CD14-positive monocyte (primary cell): ENCODE measurements at regions not wholly inside any gene's neighbourhood (a gene's known extent, or its start where the extent isn't known, plus 50 kb on each side); places are given as distances from the start of the nearest gene placed in this dataset.

Experiments
- DNase-seq, 3 donors: peaks; one replicate each; pipeline ENCODE4 v3.0.0-alpha.2; 2011 to 2022
- H2AFZ ChIP-seq: 2 replicates; pipeline ENCODE4 v1.6.0; 2012; ENCODE audit warnings: mild to moderate bottlenecking, low read depth, low read length, inconsistent platforms; ENCODE audit not compliant: insufficient read depth, poor library complexity, severe bottlenecking
- H3K27ac ChIP-seq, 2 donors: 1 replicate in 1 of 2; 2 replicates in 1 of 2; pipeline ENCODE4 v1.5.1; 2012 to 2013; ENCODE audit warnings: low read length in 2 of 2, control low read depth in 1 of 2, inconsistent platforms in 1 of 2, low read depth in 1 of 2, mild to moderate bottlenecking in 1 of 2
- H3K27me3 ChIP-seq, 2 donors: one replicate each; pipeline versions ENCODE4 v1.6.0 to v1.6.1; 2011 to 2013; ENCODE audit warnings: low read length in 2 of 2; ENCODE audit not compliant: control insufficient read depth in 2 of 2, insufficient read depth in 2 of 2
- H3K36me3 ChIP-seq, 2 donors: replicated peaks in 1 of 2; 1 replicate in 1 of 2; 2 replicates in 1 of 2; pipeline versions ENCODE4 v1.5.1 to v1.6.1; 2012 to 2013; ENCODE audit warnings: low read length in 2 of 2, control low read depth in 1 of 2, inconsistent platforms in 1 of 2, mild to moderate bottlenecking in 1 of 2; ENCODE audit not compliant: insufficient read depth in 2 of 2, control insufficient read depth in 1 of 2
- H3K4me1 ChIP-seq, 2 donors: 1 replicate in 1 of 2; 2 replicates in 1 of 2; pipeline versions ENCODE4 v1.5.1 to v1.6.1; 2012 to 2013; ENCODE audit warnings: low read length in 2 of 2, control low read depth in 1 of 2, inconsistent platforms in 1 of 2, mild to moderate bottlenecking in 1 of 2, moderate library complexity in 1 of 2; ENCODE audit not compliant: insufficient read depth in 2 of 2, control insufficient read depth in 1 of 2
- H3K4me2 ChIP-seq: replicated peaks from 2 replicates; pipeline ENCODE3; 2012; ENCODE audit warnings: low read length, moderate library complexity, mild to moderate bottlenecking; ENCODE audit not compliant: poor library complexity, severe bottlenecking; ENCODE audit errors: extremely low read depth
- H3K4me3 ChIP-seq, 3 experiments: fragments of 200-600 bp in 1 of 3; sonication (generic) in 1 of 3; replicated peaks in 1 of 3; 1 replicate in 2 of 3; 2 replicates in 1 of 3; pipeline ENCODE4 v1.5.1; 2011 to 2013; ENCODE audit warnings: low read length in 3 of 3, mild to moderate bottlenecking in 3 of 3, control low read depth in 2 of 3, low read depth in 2 of 3, inconsistent platforms in 1 of 3, moderate library complexity in 1 of 3
- H3K79me2 ChIP-seq: 2 replicates; pipeline ENCODE4 v1.6.0; 2012; ENCODE audit warnings: mild to moderate bottlenecking, control low read depth, inconsistent platforms, low read length, moderate library complexity; ENCODE audit not compliant: insufficient read depth
- H3K9ac ChIP-seq: 2 replicates; pipeline ENCODE4 v1.6.0; 2017; ENCODE audit warnings: low read length, mild to moderate bottlenecking; ENCODE audit not compliant: insufficient read depth, poor library complexity, severe bottlenecking
- H3K9me3 ChIP-seq, 2 donors: replicated peaks in 1 of 2; 1 replicate in 1 of 2; 2 replicates in 1 of 2; pipeline versions ENCODE4 v1.5.1 to v1.6.1; 2012 to 2013; ENCODE audit warnings: low read length in 2 of 2, control low read depth in 1 of 2; ENCODE audit not compliant: control insufficient read depth in 1 of 2, insufficient read depth in 1 of 2
- H4K20me1 ChIP-seq: 2 replicates; pipeline ENCODE4 v1.6.0; 2012; ENCODE audit warnings: mild to moderate bottlenecking, low read length, control low read depth, moderate library complexity; ENCODE audit not compliant: insufficient read depth
- H3K27ac Mint-ChIP-seq, 7 donors: one replicate each; pipeline ENCODE4 v1.8.0; 2020; ENCODE audit warnings: mild to moderate bottlenecking in 7 of 7, mixed read lengths in 7 of 7, moderate library complexity in 6 of 7, inconsistent platforms in 2 of 7
- H3K27me3 Mint-ChIP-seq, 3 donors: one replicate each; pipeline ENCODE4 v1.8.0; 2021 to 2022; ENCODE audit warnings: low read depth in 3 of 3, mild to moderate bottlenecking in 3 of 3, mixed read lengths in 3 of 3, moderate library complexity in 3 of 3, inconsistent platforms in 1 of 3
- H3K36me3 Mint-ChIP-seq, 2 donors: one replicate each; pipeline ENCODE4 v1.8.0; 2020; ENCODE audit warnings: mixed read lengths in 2 of 2, inconsistent platforms in 1 of 2, mild to moderate bottlenecking in 1 of 2
- H3K4me1 Mint-ChIP-seq: one replicate; pipeline ENCODE4 v1.8.0; 2020; ENCODE audit warnings: mild to moderate bottlenecking, mixed read lengths
- H3K4me3 Mint-ChIP-seq, 2 donors: one replicate each; pipeline ENCODE4 v1.8.0; 2020; ENCODE audit warnings: mild to moderate bottlenecking in 2 of 2, mixed read lengths in 2 of 2, moderate library complexity in 1 of 2
- H3K9me3 Mint-ChIP-seq, 7 donors: one replicate each; pipeline ENCODE4 v1.8.0; 2020 to 2022; ENCODE audit warnings: mixed read lengths in 7 of 7, mild to moderate bottlenecking in 6 of 7, moderate library complexity in 6 of 7, inconsistent platforms in 2 of 7
- WGBS: methylation state at CpG from one replicate; pipeline ENCODE4 v1.1.5; 2013; ENCODE audit warnings: missing lambda C conversion rate; ENCODE audit not compliant: insufficient coverage; 5-methylcytosine and 5-hydroxymethylcytosine counted together
- intact Hi-C, 2 donors: fragments of 100-400 bp; cut with micrococcal nuclease; formaldehyde crosslinking; loops; one replicate each; pipeline versions ENCODE4 v1.15.0 to v1.15.1; 2023
- TF ChIP-seq, protein P1 (sequence below): fragments of 200-600 bp; IDR thresholded peaks from one replicate; pipeline ENCODE4 v1.8.0; 2022; ENCODE audit warnings: antibody characterized with exemption, mild to moderate bottlenecking

DNA sequence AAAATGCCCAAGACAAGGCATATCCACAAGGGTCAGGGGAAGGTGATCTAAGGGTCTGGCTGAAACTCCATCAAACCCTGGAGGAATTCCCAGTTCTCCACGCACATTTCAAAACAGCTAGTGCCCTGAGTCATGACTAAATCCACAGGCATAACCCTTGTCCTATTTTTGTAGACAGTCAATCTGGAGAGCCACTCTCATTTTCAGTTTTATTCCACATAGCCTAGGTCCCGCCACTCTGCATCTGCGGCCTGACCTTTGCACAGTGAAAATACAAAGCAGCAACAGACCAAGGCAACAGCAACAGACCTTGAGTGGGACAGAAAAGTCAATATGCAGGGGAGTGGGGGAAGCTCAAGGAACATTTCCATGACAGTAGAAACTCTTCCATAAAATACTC is 201.4 kb upstream of the NPVF start:
- Mint-ChIP-seq H3K4me1 (peaks cover 6% of the 10 kb centered on the region), H3K36me3 (no peaks in the 10 kb centered on the region), H3K9me3 (no peaks in the 10 kb centered on the region), H3K4me3 (no peak overlapping the region), H3K27ac (no peak overlapping the region), H3K27me3 (peaks cover under 1 to 3% (median 2%) of the 10 kb centered on the region in 3 donors)
- no peak overlapping the region for H3K4me2 ChIP-seq
- no peak overlapping the region for H2AFZ ChIP-seq
- H3K36me3 ChIP-seq: no peaks in the 10 kb centered on the region
- intact Hi-C loops: no loop called here
- no peak overlapping the region for H3K4me3 ChIP-seq
- H3K27ac ChIP-seq: no peak overlapping the region
- no peak overlapping the region for H3K9ac ChIP-seq
- no peaks in the 10 kb centered on the region for H3K79me2 ChIP-seq
- H3K4me1 ChIP-seq: no peaks in the 10 kb centered on the region
- H4K20me1 ChIP-seq: no peaks in the 10 kb centered on the region
- no peak for DNase-seq
- no peaks in the 10 kb centered on the region for H3K9me3 ChIP-seq
- no CpG with 5 or more reads among the region's 3 CpGs for WGBS
- TF ChIP-seq, protein P1, sequence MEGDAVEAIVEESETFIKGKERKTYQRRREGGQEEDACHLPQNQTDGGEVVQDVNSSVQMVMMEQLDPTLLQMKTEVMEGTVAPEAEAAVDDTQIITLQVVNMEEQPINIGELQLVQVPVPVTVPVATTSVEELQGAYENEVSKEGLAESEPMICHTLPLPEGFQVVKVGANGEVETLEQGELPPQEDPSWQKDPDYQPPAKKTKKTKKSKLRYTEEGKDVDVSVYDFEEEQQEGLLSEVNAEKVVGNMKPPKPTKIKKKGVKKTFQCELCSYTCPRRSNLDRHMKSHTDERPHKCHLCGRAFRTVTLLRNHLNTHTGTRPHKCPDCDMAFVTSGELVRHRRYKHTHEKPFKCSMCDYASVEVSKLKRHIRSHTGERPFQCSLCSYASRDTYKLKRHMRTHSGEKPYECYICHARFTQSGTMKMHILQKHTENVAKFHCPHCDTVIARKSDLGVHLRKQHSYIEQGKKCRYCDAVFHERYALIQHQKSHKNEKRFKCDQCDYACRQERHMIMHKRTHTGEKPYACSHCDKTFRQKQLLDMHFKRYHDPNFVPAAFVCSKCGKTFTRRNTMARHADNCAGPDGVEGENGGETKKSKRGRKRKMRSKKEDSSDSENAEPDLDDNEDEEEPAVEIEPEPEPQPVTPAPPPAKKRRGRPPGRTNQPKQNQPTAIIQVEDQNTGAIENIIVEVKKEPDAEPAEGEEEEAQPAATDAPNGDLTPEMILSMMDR: no peak
- H3K27me3 ChIP-seq: no peaks in the 10 kb centered on the region

DNA sequence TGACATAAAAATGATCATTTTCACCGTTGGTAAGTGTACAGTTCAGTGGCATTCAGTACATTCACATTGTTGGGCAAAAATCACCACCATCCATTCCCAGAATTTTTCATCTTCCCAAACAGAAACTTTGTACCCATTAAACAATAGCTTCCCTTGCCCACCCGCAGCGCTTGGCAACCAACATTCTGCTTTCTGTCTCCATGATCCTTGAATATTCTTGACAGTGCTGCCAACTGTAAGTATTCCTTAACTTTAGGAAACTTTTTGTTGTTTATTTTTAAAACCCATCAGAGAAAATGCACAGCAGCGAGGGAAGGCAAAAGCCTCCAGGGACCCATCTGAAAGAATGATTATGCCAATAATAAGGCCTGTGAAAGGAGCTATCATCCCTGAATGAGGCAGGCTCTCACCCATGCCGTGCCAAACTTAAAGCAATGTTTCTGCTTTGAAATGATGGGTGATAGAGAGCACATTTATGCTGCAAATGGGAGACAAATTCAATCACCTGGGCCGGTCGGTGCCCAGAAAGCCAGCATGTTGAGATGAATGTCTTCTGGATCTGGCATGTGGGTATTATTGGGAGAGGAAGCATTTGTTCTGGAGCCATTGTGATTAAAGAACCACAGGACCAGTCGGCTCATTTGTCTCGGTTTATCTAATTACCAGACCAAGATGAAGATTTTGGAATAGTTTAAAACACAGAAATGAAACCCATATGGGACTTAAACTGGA is 202.1 kb upstream of the NPVF start:
- intact Hi-C loops: no loop called here

More for the DNA sequence above, 202.1 kb upstream of the NPVF start:
- Histone ChIP-seq H3K27me3 (no peaks in the 10 kb centered on the region), H3K4me3 (no peak overlapping the region), H2AFZ (no peak overlapping the region), H3K36me3 (no peaks in the 10 kb centered on the region), H3K9ac (no peak overlapping the region), H3K9me3 (no peaks in the 10 kb centered on the region), H4K20me1 (no peaks in the 10 kb centered on the region), H3K27ac (no peak overlapping the region), H3K79me2 (no peaks in the 10 kb centered on the region), H3K4me2 (no peak overlapping the region), H3K4me1 (no peaks in the 10 kb centered on the region)
- TF ChIP-seq, protein P1: no peak
- Mint-ChIP-seq H3K9me3 (no peaks in the 10 kb centered on the region), H3K4me3 (no peak overlapping the region), H3K4me1 (peaks cover 6% of the 10 kb centered on the region), H3K27ac (no peak overlapping the region), H3K27me3 (peaks cover 2 to 3% (median 3%) of the 10 kb centered on the region in 3 donors), H3K36me3 (no peaks in the 10 kb centered on the region)
- WGBS: 96% methylated on average over 5 of the region's 9 CpGs
- no peak for DNase-seq
